ENCODE measurements at regions not wholly inside any gene's neighbourhood (a gene's known extent, or its start where the extent isn't known, plus 50 kb on each side); places are given as distances from the start of the nearest gene placed in this dataset.

DNA sequence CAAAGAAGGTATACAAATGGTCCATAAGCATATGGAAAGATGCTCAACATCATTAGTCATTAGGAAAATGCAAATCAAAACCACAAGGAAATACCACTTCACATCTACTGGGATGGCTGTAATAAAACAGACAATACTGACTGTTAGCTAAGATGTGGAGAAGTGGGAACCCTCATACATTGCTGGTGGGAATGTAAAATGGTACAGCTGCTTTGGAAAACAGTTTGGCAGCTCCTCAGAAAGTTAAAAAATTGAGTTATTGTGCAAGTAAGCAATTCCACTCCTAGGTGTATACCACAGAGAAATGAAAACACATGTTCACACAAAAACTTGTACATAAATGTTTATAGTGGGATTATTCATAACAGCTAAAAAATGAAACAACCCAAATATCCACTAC lies 173.0 kb upstream of the JAG1 start:
- no peak overlapping the region for H3K14ac ChIP-seq (ENCODE audit: insufficient read length)
- no peak overlapping the region for H2BK120ac ChIP-seq (replicated peaks; ENCODE audit: low read depth, low read length)
- TF ChIP-seq ASH2L (IDR thresholded peaks at IDR 0.05; ENCODE audit: low read length): no peak
- TF ChIP-seq GTF2F1 (IDR thresholded peaks at IDR 0.05; ENCODE audit: borderline replicate concordance, low read depth, low read length): no peak
- no peak for TF ChIP-seq SAP30 (IDR thresholded peaks at IDR 0.05; ENCODE audit: insufficient read depth, insufficient replicate concordance, low read length)
- no peak for TF ChIP-seq RXRA (IDR thresholded peaks at IDR 0.05; ENCODE audit: insufficient read depth, low read depth, low read length)
- no peak for TF ChIP-seq HDAC6 (IDR thresholded peaks at IDR 0.05; ENCODE audit: low read depth, low read length)
- no peak for TF ChIP-seq JUN (IDR thresholded peaks at IDR 0.05; ENCODE audit: low read depth, low read length)
- no peak for TF ChIP-seq HDAC2 (IDR thresholded peaks at IDR 0.05; ENCODE audit: borderline replicate concordance in 1 of 2, low read depth in 2 of 2, low read length in 2 of 2)
- no peak for TF ChIP-seq CBX5 (IDR thresholded peaks at IDR 0.05; ENCODE audit: low read depth, low read length)
- H3K79me1 ChIP-seq (ENCODE audit: low read depth, low read length): no peaks in the 10 kb centered on the region
- no peak overlapping the region for H3K18ac ChIP-seq (ENCODE audit: extremely low read depth, low read length)
- no peaks in the 10 kb centered on the region for H3K36me3 ChIP-seq (ENCODE audit: control insufficient read depth in 2 of 4, insufficient read depth in 4 of 4, low read length in 3 of 4)
- H3K27ac ChIP-seq (ENCODE audit: low read depth, low read length): no peak overlapping the region
- no peak overlapping the region for H2AFZ ChIP-seq (ENCODE audit: low read length)
- no peak overlapping the region for H4K5ac ChIP-seq (ENCODE audit: insufficient read length, low read depth, low read length)
- H4K91ac ChIP-seq (replicated peaks; ENCODE audit: insufficient read length, low read length): no peak overlapping the region
- no peak overlapping the region for H3K4ac ChIP-seq (replicated peaks; ENCODE audit: insufficient read length, low read depth, low read length)
- H3K23ac ChIP-seq (ENCODE audit: insufficient read length): no peak overlapping the region
- no peaks in the 10 kb centered on the region for H4K20me1 ChIP-seq (replicated peaks in 1 of 2; ENCODE audit: control insufficient read depth in 1 of 2, insufficient read depth in 2 of 2, low read length in 2 of 2)
- no peak overlapping the region for H2AK5ac ChIP-seq (ENCODE audit: low read depth, low read length)
- no peak overlapping the region for H3K56ac ChIP-seq (replicated peaks; ENCODE audit: insufficient read length, low read depth, low read length)
- peaks cover 0 to 5% of the 10 kb centered on the region in 2 experiments; a peak in 2 of 4 replicates for H3K9me3 ChIP-seq (ENCODE audit: insufficient read depth in 2 of 2, low read depth in 1 of 2, low read length in 1 of 2)
- H3K79me2 ChIP-seq (ENCODE audit: control insufficient read depth in 1 of 2, insufficient read depth in 2 of 2, low read length in 2 of 2): no peaks in the 10 kb centered on the region
- ChIA-PET CTCF (ENCODE audit: partially characterized antibody) (interaction anchor here (0.8 kb wide), 1 partner anchor 111 kb away, joined by 3 read pairs; no protein-coding TSS in a partner anchor), POLR2A (ENCODE audit: partially characterized antibody) (no interaction called here)
- no peak overlapping the region for H3K4me2 ChIP-seq (ENCODE audit: insufficient read depth in 1 of 2, low read depth in 2 of 2, low read length in 2 of 2)
- no peak overlapping the region for H2BK15ac ChIP-seq (ENCODE audit: low read length)
- no peak overlapping the region for H2BK12ac ChIP-seq (ENCODE audit: low read depth, low read length)
- no peaks in the 10 kb centered on the region for H3K23me2 ChIP-seq (ENCODE audit: low read depth, low read length)
- no peak overlapping the region for H2BK20ac ChIP-seq (ENCODE audit: low read length)
- H3K9ac ChIP-seq (replicated peaks in 1 of 4; ENCODE audit: extremely low read depth in 1 of 4, low read depth in 3 of 4, low read length in 3 of 4): no peak overlapping the region
- no peaks in the 10 kb centered on the region for H3K4me1 ChIP-seq (replicated peaks in 1 of 4; ENCODE audit: control insufficient read depth in 3 of 4, insufficient read depth in 4 of 4, low read length in 3 of 4)
- no peak overlapping the region for H3K4me3 ChIP-seq (ENCODE audit: extremely low read depth in 1 of 4, insufficient read depth in 2 of 4, low read depth in 3 of 4, low read length in 4 of 4)
- H3K27me3 ChIP-seq (replicated peaks in 1 of 4; ENCODE audit: control insufficient read depth in 3 of 4, extremely low read depth in 1 of 4, insufficient read depth in 3 of 4, low read length in 3 of 4): no peaks in the 10 kb centered on the region
- FAIRE-seq: no peak
- H2BK5ac ChIP-seq (ENCODE audit: low read depth, low read length): no peak overlapping the region
- no peak for DNase-seq (ENCODE audit: low read depth in 1 of 2, low spot score in 2 of 2)
- no peak overlapping the region for H4K8ac ChIP-seq (ENCODE audit: extremely low read depth, insufficient read depth, low read length)

Measured in H1 (cell line).